Esophagus muscularis mucosa (tissue), 4 donors: ENCODE measurements at regions not wholly inside any gene's neighbourhood (a gene's known extent, or its start where the extent isn't known, plus 50 kb on each side); places are given as distances from the start of the nearest gene placed in this dataset.

Source experiments
- DNase-seq: peaks from one replicate; pipeline ENCODE4 v3.0.0-alpha.2; 2017; ENCODE audit errors: extremely low spot score
- H3K27ac ChIP-seq, 4 donors: fragments of 200-600 bp; sonication (generic); replicated peaks in 1 of 4; 1 replicate in 3 of 4; 2 replicates in 1 of 4; pipeline ENCODE4 v1.5.1; 2016 to 2019; ENCODE audit warnings: mild to moderate bottlenecking in 1 of 4
- H3K27me3 ChIP-seq, 4 donors: fragments of 200-600 bp; sonication (generic); one replicate each; pipeline versions ENCODE4 v1.5.1 to v1.6.0; 2016 to 2019
- H3K36me3 ChIP-seq, 4 donors: fragments of 200-600 bp; sonication (generic); one replicate each; pipeline ENCODE4 v1.5.1; 2016 to 2019
- H3K4me1 ChIP-seq, 4 donors: fragments of 200-600 bp; sonication (generic); one replicate each; pipeline ENCODE4 v1.5.1; 2016 to 2019
- H3K4me3 ChIP-seq, 4 donors: fragments of 200-600 bp; sonication (generic); 1 replicate in 2 of 4; 2 replicates in 2 of 4; pipeline ENCODE4 v1.5.1; 2016 to 2019; ENCODE audit warnings: mild to moderate bottlenecking in 4 of 4, moderate library complexity in 1 of 4
- H3K9me3 ChIP-seq, 4 donors: fragments of 200-600 bp; sonication (generic); 1 replicate in 3 of 4; 2 replicates in 1 of 4; pipeline ENCODE4 v1.5.1; 2016 to 2019
- CTCF ChIP-seq, 3 experiments: fragments of 200-600 bp in 2 of 3; fragments of 450-650 bp in 1 of 3; sonication (generic) in 2 of 3; IDR thresholded peaks; one replicate each; pipeline ENCODE4 v1.5.1; 2017 to 2019; ENCODE audit warnings: antibody characterized with exemption in 3 of 3, mild to moderate bottlenecking in 2 of 3, moderate library complexity in 1 of 3
- EP300 ChIP-seq: sonication (generic); formaldehyde crosslinking; IDR thresholded peaks from one replicate; pipeline ENCODE4 v1.6.1; 2017; ENCODE audit warnings: antibody characterized with exemption
- POLR2A ChIP-seq: fragments of 450-650 bp; IDR thresholded peaks from one replicate; pipeline ENCODE4 v1.6.1; 2017; ENCODE audit warnings: antibody characterized with exemption, moderate library complexity, mild to moderate bottlenecking, low read depth
- POLR2AphosphoS5 ChIP-seq, 2 donors: sonication (generic); formaldehyde crosslinking; IDR thresholded peaks; one replicate each; pipeline ENCODE4 v1.6.1; 2017; ENCODE audit warnings: antibody characterized with exemption in 2 of 2
- WGBS: methylation state at CpG from one replicate; pipeline ENCODE4 v1.1.5; 2018; 5-methylcytosine and 5-hydroxymethylcytosine counted together
- intact Hi-C: fragments of 100-400 bp; cut with DNase I; formaldehyde crosslinking; loops from one replicate; pipeline ENCODE4 v1.15.1; 2023

- no peak for TF ChIP-seq CTCF (IDR thresholded peaks at IDR 0.05)
- no peak for TF ChIP-seq POLR2A
- no peak for TF ChIP-seq POLR2AphosphoS5 (IDR thresholded peaks at IDR 0.05)
- TF ChIP-seq EP300: no peak
- Histone ChIP-seq H3K9me3 (peaks cover 0 to 7% (median 5%) of the 10 kb centered on the region in 4 donors), H3K36me3 (no peaks in the 10 kb centered on the region), H3K4me3 (no peak overlapping the region), H3K27me3 (no peaks in the 10 kb centered on the region), H3K4me1 (peaks cover 0 to 9% (median 3%) of the 10 kb centered on the region in 4 donors), H3K27ac (no peak overlapping the region)
- intact Hi-C loops: no loop called here
- no peak for DNase-seq
- WGBS: 70% methylated on average over 3 of the region's 3 CpGs
Observed at GRCh38 chr11:45058647-45058950, 87.8 kb upstream of the PRDM11 start.

GRCh38 chr11:45060707-45061106 lies 85.7 kb upstream of the PRDM11 start:
- DNase-seq: no peak
- no peak overlapping the region for H3K27ac ChIP-seq
- no peak overlapping the region for H3K4me3 ChIP-seq
- TF ChIP-seq POLR2A: no peak
- TF ChIP-seq EP300: no peak
- no peak for TF ChIP-seq POLR2AphosphoS5 (IDR thresholded peaks at IDR 0.05)
- TF ChIP-seq CTCF (IDR thresholded peaks at IDR 0.05): no peak
- H3K4me1 ChIP-seq: peaks cover 0 to 9% (median 3%) of the 10 kb centered on the region in 4 donors
- WGBS: 89% methylated on average over 8 of the region's 8 CpGs
- intact Hi-C loops: no loop called here
- no peaks in the 10 kb centered on the region for H3K36me3 ChIP-seq
- peaks cover 0 to 15% (median 10%) of the 10 kb centered on the region in 4 donors for H3K9me3 ChIP-seq
- no peaks in the 10 kb centered on the region for H3K27me3 ChIP-seq

GRCh38 chr11:45061641-45062040 lies 84.8 kb upstream of the PRDM11 start:
- H3K4me1 ChIP-seq: peaks cover 0 to 9% (median 3%) of the 10 kb centered on the region in 4 donors
- peaks cover 0 to 15% (median 10%) of the 10 kb centered on the region in 4 donors for H3K9me3 ChIP-seq
- TF ChIP-seq POLR2A (no peak), CTCF (IDR thresholded peaks at IDR 0.05) (no peak), EP300 (no peak), POLR2AphosphoS5 (IDR thresholded peaks at IDR 0.05) (no peak)
- no peak overlapping the region for H3K27ac ChIP-seq
- H3K4me3 ChIP-seq: no peak overlapping the region
- intact Hi-C loops: no loop called here
- no peak for DNase-seq
- H3K27me3 ChIP-seq: no peaks in the 10 kb centered on the region
- no peaks in the 10 kb centered on the region for H3K36me3 ChIP-seq
- 91% methylated on average over 10 of the region's 10 CpGs for WGBS

GRCh38 chr11:45062115-45062514 lies 84.3 kb upstream of the PRDM11 start:
- no peak overlapping the region for H3K27ac ChIP-seq
- 71% methylated on average over 3 of the region's 3 CpGs for WGBS
- no peak for DNase-seq
- H3K9me3 ChIP-seq: peaks cover 0 to 15% (median 10%) of the 10 kb centered on the region in 4 donors
- H3K4me1 ChIP-seq: peaks cover 0 to 9% (median 3%) of the 10 kb centered on the region in 4 donors
- no peaks in the 10 kb centered on the region for H3K27me3 ChIP-seq
- no peak for TF ChIP-seq EP300
- no peak for TF ChIP-seq CTCF (IDR thresholded peaks at IDR 0.05)
- no peak for TF ChIP-seq POLR2AphosphoS5 (IDR thresholded peaks at IDR 0.05)
- no peak for TF ChIP-seq POLR2A
- H3K4me3 ChIP-seq: no peak overlapping the region
- intact Hi-C loops: no loop called here
- no peaks in the 10 kb centered on the region for H3K36me3 ChIP-seq

- H3K27ac ChIP-seq: no peak overlapping the region
- no peak overlapping the region for H3K4me3 ChIP-seq
- DNase-seq: no peak
- WGBS: 96% methylated on average over 6 of the region's 6 CpGs
- peaks cover 0 to 15% (median 10%) of the 10 kb centered on the region in 4 donors for H3K9me3 ChIP-seq
- H3K36me3 ChIP-seq: no peaks in the 10 kb centered on the region
- TF ChIP-seq POLR2AphosphoS5 (IDR thresholded peaks at IDR 0.05) (no peak), POLR2A (no peak), CTCF (IDR thresholded peaks at IDR 0.05) (no peak), EP300 (no peak)
- intact Hi-C loops: no loop called here
- peaks cover 0 to 7% (median under 1%) of the 10 kb centered on the region in 4 donors for H3K4me1 ChIP-seq
- no peaks in the 10 kb centered on the region for H3K27me3 ChIP-seq
Observed at GRCh38 chr11:45062974-45063635, 83.3 kb upstream of the PRDM11 start.
